HG03521 (cell line): ENCODE measurements at regions not wholly inside any gene's neighbourhood (a gene's known extent, or its start where the extent isn't known, plus 50 kb on each side); places are given as distances from the start of the nearest gene placed in this dataset.
"Not testable (repeated sequence)": the region's sequence is repeated elsewhere in the genome, so short reads cannot be mapped to it uniquely, and the experiment has no call there.

Source experiments
- ATAC-seq: cut with Tn5 transposase; IDR thresholded peaks from one replicate; pipeline ENCODE4 v1.9.1; 2021; ENCODE audit warnings: mild to moderate bottlenecking, moderate library complexity; ENCODE audit not compliant: unreplicated experiment

- ATAC-seq: peak; percentile 61
These were observed 345.3 kb upstream of the POU1F1 start for GRCh38 chr3:87621667-87622066.

- no peak for ATAC-seq
These were observed 339.1 kb upstream of the POU1F1 start for GRCh38 chr3:87615506-87615905.

GRCh38 chr3:87614998-87615397 lies 338.6 kb upstream of the POU1F1 start:
- ATAC-seq: no peak

- ATAC-seq: no peak
These were observed 330.9 kb upstream of the POU1F1 start for GRCh38 chr3:87607234-87607633.

GRCh38 chr3:87595798-87596197 lies 319.4 kb upstream of the POU1F1 start:
- ATAC-seq: no peak

GRCh38 chr3:87581240-87581639 lies 304.9 kb upstream of the POU1F1 start:
- no peak for ATAC-seq

- ATAC-seq: no peak
These were observed 300.4 kb upstream of the POU1F1 start for GRCh38 chr3:87576752-87577151.

GRCh38 chr3:87575550-87575949 lies 299.2 kb upstream of the POU1F1 start:
- ATAC-seq: no peak

- no peak for ATAC-seq
These were observed 291.9 kb upstream of the POU1F1 start for GRCh38 chr3:87568331-87568730.

GRCh38 chr3:87564438-87564837 lies 288.1 kb upstream of the POU1F1 start:
- ATAC-seq: no peak

GRCh38 chr3:87563712-87564111 lies 287.3 kb upstream of the POU1F1 start:
- ATAC-seq: no peak

GRCh38 chr3:87558492-87558891 lies 282.1 kb upstream of the POU1F1 start:
- ATAC-seq: no peak

GRCh38 chr3:87555290-87555689 lies 278.9 kb upstream of the POU1F1 start:
- no peak for ATAC-seq

GRCh38 chr3:87553058-87553457 lies 276.7 kb upstream of the POU1F1 start:
- no peak for ATAC-seq

- no peak for ATAC-seq
These were observed 274.5 kb upstream of the POU1F1 start for GRCh38 chr3:87550892-87551291.

- ATAC-seq: no peak
These were observed 272.8 kb upstream of the POU1F1 start for GRCh38 chr3:87549208-87549607.

GRCh38 chr3:87548271-87548670 lies 271.9 kb upstream of the POU1F1 start:
- no peak for ATAC-seq

- no peak for ATAC-seq
These were observed 269.8 kb upstream of the POU1F1 start for GRCh38 chr3:87546216-87546615.

GRCh38 chr3:87543408-87543807 lies 267.0 kb upstream of the POU1F1 start:
- not testable (repeated sequence) for ATAC-seq

GRCh38 chr3:87541723-87542122 lies 265.3 kb upstream of the POU1F1 start:
- no peak for ATAC-seq

- ATAC-seq: not testable (repeated sequence)
These were observed 262.3 kb upstream of the POU1F1 start for GRCh38 chr3:87538722-87539121.

- no peak for ATAC-seq
These were observed 233.0 kb upstream of the POU1F1 start for GRCh38 chr3:87509401-87509800.

- no peak for ATAC-seq
These were observed 232.5 kb upstream of the POU1F1 start for GRCh38 chr3:87508921-87509320.

GRCh38 chr3:87507753-87508152 lies 231.4 kb upstream of the POU1F1 start:
- ATAC-seq: no peak
